ENCODE measurements at regions not wholly inside any gene's neighbourhood (a gene's known extent, or its start where the extent isn't known, plus 50 kb on each side); places are given as distances from the start of the nearest gene placed in this dataset.

GRCh38 chr7:68476966-68477365, 1121.3 kb upstream of the AUTS2 start:
- Histone ChIP-seq H3K4me3 (no peak overlapping the region), H3K27me3 (no peaks in the 10 kb centered on the region), H3K4me1 (ENCODE audit: insufficient read depth) (no peaks in the 10 kb centered on the region), H3K36me3 (no peaks in the 10 kb centered on the region), H3K9me3 (no peaks in the 10 kb centered on the region), H3K27ac (no peak overlapping the region)
- WGBS, 3 donors, result 70 to 79% (median 74%) methylated on average over 2 of the region's 2 CpGs
- DNase-seq, result no peak
- intact Hi-C loops (cut with DNase I), result no loop called here
- TF ChIP-seq EP300 (IDR thresholded peaks at IDR 0.05) (no peak), POLR2A (IDR thresholded peaks at IDR 0.05) (no peak), CTCF (IDR thresholded peaks at IDR 0.05) (no peak)

GRCh38 chr7:68478326-68478725, 1119.9 kb upstream of the AUTS2 start:
- 82 to 87% (median 85%) methylated on average over 1 of the region's 1 CpG for WGBS, 3 donors
- Histone ChIP-seq H3K36me3 (no peaks in the 10 kb centered on the region), H3K4me1 (ENCODE audit: insufficient read depth) (no peaks in the 10 kb centered on the region), H3K4me3 (no peak overlapping the region), H3K27me3 (no peaks in the 10 kb centered on the region), H3K9me3 (no peaks in the 10 kb centered on the region), H3K27ac (no peak overlapping the region)
- intact Hi-C loops (cut with DNase I), result no loop called here
- no peak for DNase-seq
- TF ChIP-seq CTCF (IDR thresholded peaks at IDR 0.05) (no peak), EP300 (IDR thresholded peaks at IDR 0.05) (no peak), POLR2A (IDR thresholded peaks at IDR 0.05) (no peak)

GRCh38 chr7:68482800-68483199, 1115.5 kb upstream of the AUTS2 start:
- H3K4me3 ChIP-seq, result no peak overlapping the region
- H3K27ac ChIP-seq, result no peak overlapping the region
- intact Hi-C loops (cut with DNase I), result no loop called here
- H3K4me1 ChIP-seq (ENCODE audit: insufficient read depth), result no peaks in the 10 kb centered on the region
- no peaks in the 10 kb centered on the region for H3K27me3 ChIP-seq
- WGBS, 3 donors, result 93 to 97% (median 93%) methylated on average over 5 of the region's 5 CpGs
- H3K36me3 ChIP-seq, result no peaks in the 10 kb centered on the region
- H3K9me3 ChIP-seq, result no peaks in the 10 kb centered on the region
- TF ChIP-seq EP300 (IDR thresholded peaks at IDR 0.05) (no peak), POLR2A (IDR thresholded peaks at IDR 0.05) (no peak), CTCF (IDR thresholded peaks at IDR 0.05) (no peak)
- DNase-seq, result no peak

- no peaks in the 10 kb centered on the region for H3K4me1 ChIP-seq (ENCODE audit: insufficient read depth)
- H3K27me3 ChIP-seq, result no peaks in the 10 kb centered on the region
- H3K36me3 ChIP-seq, result no peaks in the 10 kb centered on the region
- H3K4me3 ChIP-seq, result no peak overlapping the region
- no peak overlapping the region for H3K27ac ChIP-seq
- 87 to 92% (median 88%) methylated on average over 6 of the region's 6 CpGs for WGBS, 3 donors
- TF ChIP-seq POLR2A (IDR thresholded peaks at IDR 0.05) (no peak), CTCF (IDR thresholded peaks at IDR 0.05) (no peak), EP300 (IDR thresholded peaks at IDR 0.05) (no peak)
- intact Hi-C loops (cut with DNase I), result no loop called here
- no peaks in the 10 kb centered on the region for H3K9me3 ChIP-seq
- no peak for DNase-seq
Measured at GRCh38 chr7:68484731-68485130, 1113.5 kb upstream of the AUTS2 start.

All from ovary (tissue), 7 donors.